ENCODE measurements at regions not wholly inside any gene's neighbourhood (a gene's known extent, or its start where the extent isn't known, plus 50 kb on each side); places are given as distances from the start of the nearest gene placed in this dataset.

GRCh38 chr10:105981679-105982078, 1182.8 kb downstream of the SORCS1 start:
- TF ChIP-seq CTCF (IDR thresholded peaks at IDR 0.05) = no peak
- TF ChIP-seq POLR2A (IDR thresholded peaks at IDR 0.05; ENCODE audit: low read depth) = no peak

Measured in esophagus muscularis mucosa (tissue), 3 donors.